MG63 (cell line): ENCODE measurements at regions not wholly inside any gene's neighbourhood (a gene's known extent, or its start where the extent isn't known, plus 50 kb on each side); places are given as distances from the start of the nearest gene placed in this dataset.
A peak's percentile ranks its signal among the peaks of the same experiment; 100 is the strongest.

ENCODE experiments used
- DNase-seq: peaks from one replicate; pipeline ENCODE4 v3.0.0-alpha.2; 2020
- H3K27me3 ChIP-seq: fragments of 250-450 bp; sonication (Bioruptor Pico); 2 replicates; pipeline ENCODE4 v1.5.1; 2020; ENCODE audit warnings: mild to moderate bottlenecking, moderate library complexity
- H3K36me3 ChIP-seq: fragments of 250-450 bp; sonication (Bioruptor Pico); 2 replicates; pipeline ENCODE4 v1.5.1; 2020; ENCODE audit warnings: mild to moderate bottlenecking, moderate library complexity
- H3K4me3 ChIP-seq: fragments of 250-450 bp; sonication (Bioruptor Pico); 2 replicates; pipeline ENCODE4 v1.5.1; 2020; ENCODE audit warnings: mild to moderate bottlenecking, moderate library complexity
- H3K9me3 ChIP-seq: fragments of 250-450 bp; sonication (Bioruptor Pico); 2 replicates; pipeline ENCODE4 v1.5.1; 2020; ENCODE audit warnings: mild to moderate bottlenecking, moderate library complexity

DNA sequence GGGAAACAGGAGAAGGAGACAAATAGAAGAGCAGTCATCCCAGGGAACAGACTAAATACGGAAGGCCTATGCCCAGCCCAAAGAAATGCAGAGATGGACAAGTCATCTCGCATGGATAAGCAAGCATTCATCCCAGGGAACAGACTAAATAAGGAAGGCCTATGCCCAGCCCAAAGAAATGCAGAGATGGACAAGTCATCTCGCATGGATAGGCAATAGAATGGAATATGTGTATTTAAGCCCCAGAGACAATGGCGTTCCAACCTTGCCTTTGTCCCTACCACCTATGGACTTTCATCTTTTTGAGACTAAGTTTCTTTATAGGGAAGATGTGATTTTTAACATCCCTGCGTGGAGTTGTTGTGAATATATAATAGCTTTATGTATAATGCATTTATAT lies 242.2 kb upstream of the TNC start:
- H3K9me3 ChIP-seq: no peaks in the 10 kb centered on the region
- no peak overlapping the region for H3K4me3 ChIP-seq
- DNase-seq: no peak
- no peaks in the 10 kb centered on the region for H3K27me3 ChIP-seq
- H3K36me3 ChIP-seq: no peaks in the 10 kb centered on the region

GRCh38 chr9:115362101-115362500 lies 244.1 kb upstream of the TNC start:
- Histone ChIP-seq H3K4me3 (no peak overlapping the region), H3K36me3 (no peaks in the 10 kb centered on the region), H3K27me3 (no peaks in the 10 kb centered on the region), H3K9me3 (no peaks in the 10 kb centered on the region)
- DNase-seq: no peak

DNA sequence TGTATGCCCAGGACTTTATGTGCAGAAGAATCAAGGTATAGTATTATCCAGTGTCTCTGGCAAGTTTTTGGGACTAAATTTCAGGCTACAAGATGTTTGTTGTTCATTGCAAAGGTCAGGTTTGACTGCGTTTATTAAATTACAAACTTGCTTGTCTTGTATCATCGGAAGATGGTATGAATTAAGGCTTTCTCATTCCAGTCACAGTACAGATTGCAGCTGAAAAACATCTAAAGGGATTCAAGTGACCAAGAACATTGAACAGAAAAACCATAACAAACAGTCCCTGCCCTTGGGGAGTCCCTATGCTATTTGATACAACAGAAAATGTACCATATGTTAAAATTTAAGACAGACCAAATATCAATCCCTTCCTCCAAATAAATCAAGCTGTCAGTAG lies 244.7 kb upstream of the TNC start:
- H3K36me3 ChIP-seq: no peaks in the 10 kb centered on the region
- no peaks in the 10 kb centered on the region for H3K9me3 ChIP-seq
- no peak for DNase-seq
- no peaks in the 10 kb centered on the region for H3K27me3 ChIP-seq
- no peak overlapping the region for H3K4me3 ChIP-seq

- no peaks in the 10 kb centered on the region for H3K27me3 ChIP-seq
- no peaks in the 10 kb centered on the region for H3K9me3 ChIP-seq
- no peak for DNase-seq
- no peaks in the 10 kb centered on the region for H3K36me3 ChIP-seq
- no peak overlapping the region for H3K4me3 ChIP-seq
These were observed 247.0 kb upstream of the TNC start for GRCh38 chr9:115364991-115365390.

GRCh38 chr9:115367321-115367720 lies 249.4 kb upstream of the TNC start:
- Histone ChIP-seq H3K36me3 (no peaks in the 10 kb centered on the region), H3K4me3 (no peak overlapping the region), H3K27me3 (no peaks in the 10 kb centered on the region), H3K9me3 (no peaks in the 10 kb centered on the region)
- DNase-seq: no peak

- no peak overlapping the region for H3K4me3 ChIP-seq
- no peak for DNase-seq
- H3K27me3 ChIP-seq: no peaks in the 10 kb centered on the region
These were observed 250.0 kb upstream of the TNC start for GRCh38 chr9:115367780-115368525.

DNA sequence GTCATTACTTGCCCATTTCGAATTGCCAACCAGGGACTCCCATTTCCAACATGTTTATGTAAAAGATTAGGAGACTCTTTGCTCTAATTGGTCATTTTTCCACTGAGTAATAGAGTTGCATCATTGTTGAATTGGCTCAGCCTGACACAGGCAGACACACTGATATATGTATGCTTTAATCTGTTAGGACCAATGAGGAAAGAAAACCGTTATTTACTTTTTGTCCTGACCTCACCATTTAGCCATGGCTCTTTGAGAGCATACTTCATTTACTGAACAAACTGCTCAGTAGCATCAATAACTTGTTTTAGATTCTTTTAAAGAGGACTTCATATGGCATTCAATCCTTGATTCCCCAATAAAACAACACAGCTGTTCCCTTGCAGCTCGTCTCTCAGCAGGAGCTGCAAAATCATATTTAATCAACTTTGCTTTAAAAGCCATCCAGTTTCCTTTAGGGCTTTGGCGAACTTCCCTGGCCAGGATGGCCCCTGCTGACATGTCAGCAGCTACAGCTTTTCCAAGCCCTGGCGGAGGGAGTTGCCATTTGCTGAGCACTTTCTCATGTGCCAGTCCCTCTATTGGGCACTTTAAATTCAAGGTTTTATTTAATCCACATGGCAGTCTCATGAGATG lies 251.5 kb upstream of the TNC start:
- H3K27me3 ChIP-seq: no peaks in the 10 kb centered on the region
- no peaks in the 10 kb centered on the region for H3K9me3 ChIP-seq
- no peaks in the 10 kb centered on the region for H3K36me3 ChIP-seq
- no peak overlapping the region for H3K4me3 ChIP-seq
- peak; percentile 89 for DNase-seq

More at GRCh38 chr9:115367780-115368525, 250.0 kb upstream of the TNC start:
- H3K36me3 ChIP-seq: no peaks in the 10 kb centered on the region
- H3K9me3 ChIP-seq: no peaks in the 10 kb centered on the region

GRCh38 chr9:115373000-115373709 lies 255.2 kb upstream of the TNC start:
- H3K9me3 ChIP-seq: no peaks in the 10 kb centered on the region
- H3K4me3 ChIP-seq: no peak overlapping the region
- no peaks in the 10 kb centered on the region for H3K27me3 ChIP-seq
- DNase-seq: peak; percentile 93
- H3K36me3 ChIP-seq: no peaks in the 10 kb centered on the region

- no peak overlapping the region for H3K4me3 ChIP-seq
- no peaks in the 10 kb centered on the region for H3K27me3 ChIP-seq
- DNase-seq: no peak
- no peaks in the 10 kb centered on the region for H3K36me3 ChIP-seq
- H3K9me3 ChIP-seq: no peaks in the 10 kb centered on the region
These were observed 255.7 kb upstream of the TNC start for GRCh38 chr9:115373710-115374045.

GRCh38 chr9:115374724-115375268 lies 256.8 kb upstream of the TNC start:
- no peak for DNase-seq
- H3K9me3 ChIP-seq: no peaks in the 10 kb centered on the region
- no peaks in the 10 kb centered on the region for H3K27me3 ChIP-seq
- no peak overlapping the region for H3K4me3 ChIP-seq
- no peaks in the 10 kb centered on the region for H3K36me3 ChIP-seq

DNA sequence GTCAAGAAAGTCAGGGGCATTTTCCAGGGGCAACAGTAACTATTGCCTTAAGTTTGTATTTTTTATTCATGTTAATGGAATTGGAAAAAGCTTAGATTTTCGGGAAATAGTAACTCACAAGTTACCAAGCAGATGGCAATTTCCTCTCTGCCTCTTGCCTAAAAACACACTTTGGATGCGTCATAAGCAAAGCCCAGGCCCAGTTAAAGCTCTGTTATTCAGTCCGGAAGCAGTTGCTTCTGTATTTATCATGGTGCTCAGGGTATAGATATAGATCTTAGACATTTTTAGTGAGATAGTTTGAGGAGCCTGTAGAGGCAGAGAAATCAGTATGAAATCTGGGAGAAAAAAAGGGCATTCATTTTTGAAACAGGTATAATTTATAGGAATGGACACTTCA lies 260.3 kb upstream of the TNC start:
- H3K27me3 ChIP-seq: no peaks in the 10 kb centered on the region
- no peaks in the 10 kb centered on the region for H3K36me3 ChIP-seq
- DNase-seq: no peak
- no peaks in the 10 kb centered on the region for H3K9me3 ChIP-seq
- H3K4me3 ChIP-seq: no peak overlapping the region

- H3K9me3 ChIP-seq: no peaks in the 10 kb centered on the region
- no peaks in the 10 kb centered on the region for H3K36me3 ChIP-seq
- DNase-seq: no peak
- H3K27me3 ChIP-seq: no peaks in the 10 kb centered on the region
- H3K4me3 ChIP-seq: no peak overlapping the region
These were observed 260.8 kb upstream of the TNC start for GRCh38 chr9:115378758-115379157.

- Histone ChIP-seq H3K4me3 (no peak overlapping the region), H3K27me3 (no peaks in the 10 kb centered on the region), H3K36me3 (no peaks in the 10 kb centered on the region), H3K9me3 (no peaks in the 10 kb centered on the region)
- DNase-seq: no peak
These were observed 261.8 kb upstream of the TNC start for GRCh38 chr9:115379719-115380118.

DNA sequence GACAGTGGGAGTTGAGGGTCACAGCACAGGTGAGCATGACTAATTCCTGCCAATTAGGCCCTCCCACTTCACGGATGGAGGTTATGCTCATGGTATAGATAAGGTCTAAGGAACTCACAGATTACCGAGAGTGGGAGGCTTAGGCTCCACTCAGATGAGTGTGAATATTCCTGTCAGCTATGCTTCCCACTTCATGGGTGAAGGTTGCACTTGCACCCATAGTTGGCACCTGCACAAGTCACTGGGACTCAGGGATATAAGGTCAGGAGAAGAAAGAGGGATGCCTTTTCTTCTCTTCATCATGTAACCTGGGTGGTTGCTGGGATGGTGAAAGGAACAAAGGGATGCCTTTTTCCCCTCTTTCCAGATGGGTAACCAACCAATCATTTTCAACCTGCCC lies 264.9 kb upstream of the TNC start:
- no peak for DNase-seq
- H3K36me3 ChIP-seq: no peaks in the 10 kb centered on the region
- no peak overlapping the region for H3K4me3 ChIP-seq
- no peaks in the 10 kb centered on the region for H3K27me3 ChIP-seq
- H3K9me3 ChIP-seq: no peaks in the 10 kb centered on the region

DNA sequence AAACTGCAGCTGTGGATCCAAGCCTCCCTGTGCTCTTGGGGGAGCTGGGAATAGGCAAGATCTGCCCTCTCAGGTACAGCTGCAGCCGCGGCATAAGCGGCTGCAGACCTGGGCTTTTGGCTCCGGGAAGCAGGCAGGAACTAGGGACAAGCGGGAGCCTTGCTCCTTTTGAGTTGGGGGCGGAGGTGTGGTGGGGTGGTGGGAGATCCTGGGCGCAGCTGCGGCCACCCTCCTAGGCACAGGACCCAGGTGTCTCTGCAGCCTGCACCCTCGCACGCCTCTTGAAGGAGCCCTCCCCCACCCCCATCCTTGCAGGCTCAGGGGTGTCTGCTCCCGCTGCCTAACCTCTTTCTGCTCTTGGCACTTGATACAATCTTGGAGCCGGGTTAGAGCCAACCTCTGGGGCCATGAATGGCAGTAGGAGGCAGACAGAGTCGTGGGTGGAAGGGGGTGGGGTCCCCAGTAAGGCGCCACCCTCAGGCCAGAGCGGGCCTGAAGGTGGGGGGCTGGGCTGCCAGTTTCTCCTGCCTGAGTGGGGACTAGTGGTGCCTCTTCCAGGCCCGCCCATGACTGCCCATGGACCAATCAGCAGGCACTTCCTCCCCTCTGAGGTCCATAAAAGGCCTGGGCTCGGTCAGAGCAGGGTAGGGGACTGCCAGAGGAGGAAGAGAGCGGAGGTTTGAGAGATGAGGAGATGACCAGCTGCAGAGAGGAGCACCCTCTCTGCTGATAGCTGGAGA lies 267.6 kb upstream of the TNC start:
- no peak for DNase-seq
- no peak overlapping the region for H3K4me3 ChIP-seq
- no peaks in the 10 kb centered on the region for H3K36me3 ChIP-seq
- H3K9me3 ChIP-seq: no peaks in the 10 kb centered on the region
- no peaks in the 10 kb centered on the region for H3K27me3 ChIP-seq

DNA sequence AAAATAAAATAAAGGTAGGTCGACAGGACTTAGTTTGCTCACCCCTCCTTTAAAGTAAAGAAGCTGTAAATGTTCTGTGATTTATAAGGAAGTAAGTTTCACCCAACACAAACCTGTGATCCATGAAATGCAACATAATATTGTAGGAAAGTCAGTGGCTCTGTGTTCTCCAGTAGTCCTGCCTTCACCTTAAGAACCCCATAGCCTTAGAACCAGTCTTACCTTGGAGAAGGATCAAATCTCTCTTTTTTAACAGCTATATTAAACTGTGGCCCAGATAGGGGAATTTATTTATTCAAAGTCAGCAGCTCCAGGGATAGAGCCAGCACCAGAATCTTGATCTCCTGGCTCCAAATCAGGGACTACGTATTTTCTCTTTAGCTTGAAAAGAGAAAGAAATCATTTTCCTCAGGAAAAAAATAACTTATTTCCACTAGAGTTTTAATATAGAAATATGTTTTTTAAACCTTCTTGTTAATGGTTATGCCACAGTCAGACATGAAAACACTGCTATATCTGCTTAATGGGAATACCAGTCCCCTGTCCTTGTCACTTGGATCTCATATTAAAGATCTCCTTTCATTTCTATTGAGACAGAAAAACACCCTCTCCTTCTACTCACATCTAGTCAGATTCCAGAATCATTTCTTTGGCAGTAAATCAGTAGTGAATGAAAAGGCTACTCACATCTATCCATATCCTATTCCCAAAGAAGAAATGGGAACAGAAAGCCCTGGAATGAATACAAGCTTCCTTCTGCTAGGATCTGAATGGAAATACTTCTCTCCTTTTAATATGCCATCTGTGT lies 269.2 kb upstream of the TNC start:
- Histone ChIP-seq H3K36me3 (no peaks in the 10 kb centered on the region), H3K9me3 (no peaks in the 10 kb centered on the region), H3K4me3 (no peak overlapping the region), H3K27me3 (no peaks in the 10 kb centered on the region)
- DNase-seq: no peak
